MM.1S (cell line): ENCODE measurements at regions not wholly inside any gene's neighbourhood (a gene's known extent, or its start where the extent isn't known, plus 50 kb on each side); places are given as distances from the start of the nearest gene placed in this dataset.

Experiments used
- DNase-seq: peaks from one replicate; pipeline ENCODE4 v3.0.0-alpha.2; 2015
- H2AFZ ChIP-seq: fragments of 300-600 bp; sonication (generic); 2 replicates; pipeline ENCODE4 v1.6.0; 2016; ENCODE audit warnings: antibody characterized with exemption, low read length
- H3F3A ChIP-seq: fragments of 300-600 bp; sonication (generic); 2 replicates; pipeline ENCODE4 v1.6.1; 2016; ENCODE audit warnings: mild to moderate bottlenecking, antibody characterized with exemption, low read length, moderate library complexity, mixed read lengths; ENCODE audit not compliant: insufficient read depth
- H3K27ac ChIP-seq: fragments of 300-600 bp; sonication (generic); 2 replicates; pipeline ENCODE4 v1.5.1; 2016; ENCODE audit warnings: mild to moderate bottlenecking, low read length
- H3K27me3 ChIP-seq: fragments of 300-600 bp; sonication (generic); replicated peaks from 2 replicates; pipeline ENCODE4 v1.6.0; 2016; ENCODE audit warnings: low read length; ENCODE audit not compliant: insufficient read depth
- H3K36me3 ChIP-seq: fragments of 300-600 bp; sonication (generic); replicated peaks from 2 replicates; pipeline ENCODE4 v1.6.1; 2016; ENCODE audit warnings: mild to moderate bottlenecking, low read length, mixed read lengths; ENCODE audit not compliant: insufficient read depth
- H3K4me1 ChIP-seq: fragments of 300-600 bp; sonication (generic); 2 replicates; pipeline ENCODE4 v1.6.1; 2016; ENCODE audit warnings: low read length, mixed read lengths
- H3K4me2 ChIP-seq: fragments of 300-600 bp; sonication (generic); 2 replicates; pipeline ENCODE4 v1.6.0; 2016; ENCODE audit warnings: low read depth, low read length
- H3K4me3 ChIP-seq: fragments of 300-600 bp; sonication (generic); 2 replicates; pipeline ENCODE4 v1.5.1; 2016; ENCODE audit warnings: low read length, mixed read lengths
- H3K79me2 ChIP-seq: fragments of 300-600 bp; sonication (generic); 2 replicates; pipeline ENCODE4 v1.6.1; 2016; ENCODE audit warnings: mixed run types, low read length, mixed read lengths
- H3K9ac ChIP-seq: fragments of 300-600 bp; sonication (generic); 2 replicates; pipeline ENCODE4 v1.6.1; 2016; ENCODE audit warnings: low read length, mixed read lengths
- H3K9me2 ChIP-seq: fragments of 300-600 bp; sonication (generic); replicated peaks from 2 replicates; pipeline ENCODE4 v1.6.1; 2016; ENCODE audit warnings: mild to moderate bottlenecking, low read length, mixed read lengths; ENCODE audit not compliant: insufficient read depth
- H3K9me3 ChIP-seq: fragments of 300-600 bp; sonication (generic); replicated peaks from 2 replicates; pipeline ENCODE4 v1.6.1; 2016; ENCODE audit warnings: mild to moderate bottlenecking, low read length, mixed read lengths; ENCODE audit not compliant: insufficient read depth
- H4K20me1 ChIP-seq: fragments of 300-600 bp; sonication (generic); 2 replicates; pipeline ENCODE4 v1.6.1; 2016; ENCODE audit warnings: mild to moderate bottlenecking, low read length, moderate library complexity, mixed read lengths; ENCODE audit not compliant: insufficient read depth
- EZH2 ChIP-seq: fragments of 300-600 bp; sonication (generic); optimal IDR thresholded peaks from 2 replicates; pipeline ENCODE3; 2017; ENCODE audit warnings: low read depth, mild to moderate bottlenecking, antibody characterized with exemption, low read length, mixed read lengths
- EZH2phosphoT487 ChIP-seq: fragments of 300-600 bp; sonication (generic); IDR thresholded peaks from 2 replicates; pipeline ENCODE4 v1.6.1; 2018; ENCODE audit warnings: antibody characterized with exemption, low read length
- TF ChIP-seq, protein P1 (sequence below): fragments of 300-600 bp; sonication (generic); IDR thresholded peaks from 2 replicates; pipeline ENCODE4 v1.5.1; 2016; ENCODE audit warnings: antibody characterized with exemption, low read length, mixed read lengths

DNA sequence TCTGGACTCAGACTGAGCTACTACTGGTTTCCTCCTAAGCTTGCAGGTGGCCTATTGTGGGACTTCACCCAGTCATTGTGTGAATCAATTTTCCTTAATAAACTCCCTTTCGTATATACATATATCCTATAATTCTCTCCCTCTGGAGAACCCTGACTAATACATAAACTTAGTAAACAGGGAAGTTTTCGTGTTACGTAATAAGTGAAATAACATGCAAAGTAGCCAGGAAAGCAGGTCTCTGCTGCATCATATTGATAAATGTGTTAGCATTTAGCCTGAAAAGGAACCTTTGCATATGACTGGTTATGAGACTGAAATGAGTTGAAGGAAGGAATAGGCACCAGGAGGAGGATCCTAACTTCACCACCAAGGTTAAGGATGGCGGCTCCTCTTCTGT is 527.2 kb upstream of the FAM98A start:
- no peaks in the 10 kb centered on the region for H3F3A ChIP-seq
- no peaks in the 10 kb centered on the region for H3K79me2 ChIP-seq
- H3K4me1 ChIP-seq, result no peaks in the 10 kb centered on the region
- H3K36me3 ChIP-seq, result no peaks in the 10 kb centered on the region
- H4K20me1 ChIP-seq, result no peaks in the 10 kb centered on the region
- no peaks in the 10 kb centered on the region for H3K9me2 ChIP-seq
- H3K4me3 ChIP-seq, result no peak overlapping the region
- no peaks in the 10 kb centered on the region for H3K9me3 ChIP-seq
- H3K9ac ChIP-seq, result no peak overlapping the region
- no peak overlapping the region for H2AFZ ChIP-seq
- no peak overlapping the region for H3K27ac ChIP-seq
- H3K4me2 ChIP-seq, result no peak overlapping the region
- no peak for DNase-seq
- H3K27me3 ChIP-seq, result no peaks in the 10 kb centered on the region
- TF ChIP-seq EZH2phosphoT487, result no peak
- TF ChIP-seq, protein P1, sequence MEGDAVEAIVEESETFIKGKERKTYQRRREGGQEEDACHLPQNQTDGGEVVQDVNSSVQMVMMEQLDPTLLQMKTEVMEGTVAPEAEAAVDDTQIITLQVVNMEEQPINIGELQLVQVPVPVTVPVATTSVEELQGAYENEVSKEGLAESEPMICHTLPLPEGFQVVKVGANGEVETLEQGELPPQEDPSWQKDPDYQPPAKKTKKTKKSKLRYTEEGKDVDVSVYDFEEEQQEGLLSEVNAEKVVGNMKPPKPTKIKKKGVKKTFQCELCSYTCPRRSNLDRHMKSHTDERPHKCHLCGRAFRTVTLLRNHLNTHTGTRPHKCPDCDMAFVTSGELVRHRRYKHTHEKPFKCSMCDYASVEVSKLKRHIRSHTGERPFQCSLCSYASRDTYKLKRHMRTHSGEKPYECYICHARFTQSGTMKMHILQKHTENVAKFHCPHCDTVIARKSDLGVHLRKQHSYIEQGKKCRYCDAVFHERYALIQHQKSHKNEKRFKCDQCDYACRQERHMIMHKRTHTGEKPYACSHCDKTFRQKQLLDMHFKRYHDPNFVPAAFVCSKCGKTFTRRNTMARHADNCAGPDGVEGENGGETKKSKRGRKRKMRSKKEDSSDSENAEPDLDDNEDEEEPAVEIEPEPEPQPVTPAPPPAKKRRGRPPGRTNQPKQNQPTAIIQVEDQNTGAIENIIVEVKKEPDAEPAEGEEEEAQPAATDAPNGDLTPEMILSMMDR, result no peak
- no peak for TF ChIP-seq EZH2

- no peak overlapping the region for H3K27ac ChIP-seq
- H3K9me2 ChIP-seq, result no peaks in the 10 kb centered on the region
- no peaks in the 10 kb centered on the region for H3K9me3 ChIP-seq
- no peak overlapping the region for H3K4me2 ChIP-seq
- no peak overlapping the region for H2AFZ ChIP-seq
- TF ChIP-seq, protein P1, result no peak
- no peak overlapping the region for H3K9ac ChIP-seq
- H3K36me3 ChIP-seq, result no peaks in the 10 kb centered on the region
- H3F3A ChIP-seq, result no peaks in the 10 kb centered on the region
- H3K27me3 ChIP-seq, result no peaks in the 10 kb centered on the region
- H3K4me1 ChIP-seq, result no peaks in the 10 kb centered on the region
- H4K20me1 ChIP-seq, result no peaks in the 10 kb centered on the region
- DNase-seq, result no peak
- no peaks in the 10 kb centered on the region for H3K79me2 ChIP-seq
- no peak overlapping the region for H3K4me3 ChIP-seq
Observed at GRCh38 chr2:34123996-34124785, 525.1 kb upstream of the FAM98A start.

GRCh38 chr2:34121076-34121475 is 522.0 kb upstream of the FAM98A start:
- no peaks in the 10 kb centered on the region for H4K20me1 ChIP-seq
- H2AFZ ChIP-seq, result no peak overlapping the region
- no peaks in the 10 kb centered on the region for H3K4me1 ChIP-seq
- no peaks in the 10 kb centered on the region for H3F3A ChIP-seq
- no peak overlapping the region for H3K4me2 ChIP-seq
- no peak for DNase-seq
- no peak overlapping the region for H3K4me3 ChIP-seq
- H3K9me3 ChIP-seq, result no peaks in the 10 kb centered on the region
- no peak overlapping the region for H3K9ac ChIP-seq
- H3K27ac ChIP-seq, result no peak overlapping the region
- TF ChIP-seq, protein P1, result no peak
- TF ChIP-seq EZH2 (no peak), EZH2phosphoT487 (no peak)
- H3K27me3 ChIP-seq, result no peaks in the 10 kb centered on the region
- no peaks in the 10 kb centered on the region for H3K79me2 ChIP-seq
- no peaks in the 10 kb centered on the region for H3K36me3 ChIP-seq
- H3K9me2 ChIP-seq, result no peaks in the 10 kb centered on the region
